Fibroblast of lung (primary cell): ENCODE measurements at regions not wholly inside any gene's neighbourhood (a gene's known extent, or its start where the extent isn't known, plus 50 kb on each side); places are given as distances from the start of the nearest gene placed in this dataset.

Experiments
- EZH2 ChIP-seq: IDR thresholded peaks from 2 replicates; pipeline ENCODE4 v1.5.1; 2012; ENCODE audit warnings: low read length, control low read depth, mild to moderate bottlenecking; ENCODE audit errors: missing control alignments
- TF ChIP-seq, protein P1 (sequence below), 2 donors: IDR thresholded peaks in 1 of 2; conservative IDR thresholded peaks in 1 of 2; 1 replicate in 1 of 2; 2 replicates in 1 of 2; pipeline ENCODE4 v1.5.1; 2011 to 2012; ENCODE audit warnings: low read length in 2 of 2, control low read depth in 1 of 2, inconsistent platforms in 1 of 2, low read depth in 1 of 2, mild to moderate bottlenecking in 1 of 2

- TF ChIP-seq, protein P1, sequence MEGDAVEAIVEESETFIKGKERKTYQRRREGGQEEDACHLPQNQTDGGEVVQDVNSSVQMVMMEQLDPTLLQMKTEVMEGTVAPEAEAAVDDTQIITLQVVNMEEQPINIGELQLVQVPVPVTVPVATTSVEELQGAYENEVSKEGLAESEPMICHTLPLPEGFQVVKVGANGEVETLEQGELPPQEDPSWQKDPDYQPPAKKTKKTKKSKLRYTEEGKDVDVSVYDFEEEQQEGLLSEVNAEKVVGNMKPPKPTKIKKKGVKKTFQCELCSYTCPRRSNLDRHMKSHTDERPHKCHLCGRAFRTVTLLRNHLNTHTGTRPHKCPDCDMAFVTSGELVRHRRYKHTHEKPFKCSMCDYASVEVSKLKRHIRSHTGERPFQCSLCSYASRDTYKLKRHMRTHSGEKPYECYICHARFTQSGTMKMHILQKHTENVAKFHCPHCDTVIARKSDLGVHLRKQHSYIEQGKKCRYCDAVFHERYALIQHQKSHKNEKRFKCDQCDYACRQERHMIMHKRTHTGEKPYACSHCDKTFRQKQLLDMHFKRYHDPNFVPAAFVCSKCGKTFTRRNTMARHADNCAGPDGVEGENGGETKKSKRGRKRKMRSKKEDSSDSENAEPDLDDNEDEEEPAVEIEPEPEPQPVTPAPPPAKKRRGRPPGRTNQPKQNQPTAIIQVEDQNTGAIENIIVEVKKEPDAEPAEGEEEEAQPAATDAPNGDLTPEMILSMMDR (conservative IDR thresholded peaks at IDR 0.05 in 1 of 2, IDR thresholded peaks at IDR 0.05 in 1 of 2; ENCODE audit: low read depth in 1 of 2, low read length in 2 of 2), result no peak
- TF ChIP-seq EZH2, result no peak
Observed at GRCh38 chr6:139702706-139703105, 328.3 kb upstream of the CITED2 start.
